Panc1 (cell line): ENCODE measurements at regions not wholly inside any gene's neighbourhood (a gene's known extent, or its start where the extent isn't known, plus 50 kb on each side); places are given as distances from the start of the nearest gene placed in this dataset.

Experiments
- ATAC-seq: fragments of 200-7000 bp; cut with Tn5 transposase; 2 replicates; pipeline ENCODE4 v1.9.1; 2020; ENCODE audit warnings: mild to moderate bottlenecking, moderate library complexity
- BruUV-seq: library from RNA; stranded (reverse); fragments of 400-500 nt; replicated peaks from 2 replicates; lab custom pipeline; 2021; lab: Mats Ljungman, UMichigan
- CTCF ChIA-PET: fragments of 300-600 bp; sonication (Branson Sonifier 250); formaldehyde crosslinking; loops from one replicate; lab custom pipeline; 2022; ENCODE audit warnings: antibody characterized with exemption; lab: Charles Lee
- POLR2A ChIA-PET: fragments of 300-600 bp; sonication (Branson Sonifier 250); formaldehyde crosslinking; loops from one replicate; lab custom pipeline; 2022; ENCODE audit warnings: antibody characterized with exemption; lab: Charles Lee
- DNase-seq: peaks from one replicate; pipeline ENCODE4 v3.0.0-alpha.2; 2010; ENCODE audit warnings: low read depth, low spot score
- H3K27ac ChIP-seq: 2 replicates; pipeline ENCODE4 v1.5.1; 2011; ENCODE audit warnings: mild to moderate bottlenecking, low read length, inconsistent platforms
- H3K27me3 ChIP-seq: fragments of 200-500 bp; sonication (Bioruptor generic); 2 replicates; pipeline ENCODE4 v1.6.0; 2014; ENCODE audit warnings: low read length, inconsistent platforms; ENCODE audit not compliant: control insufficient read depth, insufficient read depth
- H3K36me3 ChIP-seq: fragments of 200-500 bp; sonication (Bioruptor generic); 2 replicates; pipeline ENCODE4 v1.5.1; 2014; ENCODE audit warnings: inconsistent platforms, mild to moderate bottlenecking, low read length, moderate library complexity; ENCODE audit not compliant: control insufficient read depth, insufficient read depth
- H3K4me1 ChIP-seq: 2 replicates; pipeline ENCODE4 v1.5.1; 2011; ENCODE audit warnings: inconsistent platforms, mild to moderate bottlenecking, low read length, moderate library complexity; ENCODE audit not compliant: control insufficient read depth, insufficient read depth
- H3K4me3 ChIP-seq, 2 experiments: 2 replicates each; pipeline ENCODE4 v1.5.1; 2011 to 2012; ENCODE audit warnings: low read depth in 2 of 2, low read length in 2 of 2, mild to moderate bottlenecking in 2 of 2, inconsistent platforms in 1 of 2, moderate library complexity in 1 of 2
- H3K9me3 ChIP-seq: fragments of 200-500 bp; sonication (Bioruptor generic); 2 replicates; pipeline ENCODE4 v1.5.1; 2014; ENCODE audit warnings: low read depth, mild to moderate bottlenecking, inconsistent platforms, low read length, moderate library complexity; ENCODE audit not compliant: control insufficient read depth, insufficient read depth
- POLR2AphosphoS5 ChIP-seq: IDR thresholded peaks from 2 replicates; pipeline ENCODE4 v1.6.1; 2012; ENCODE audit warnings: mild to moderate bottlenecking, low read depth, low read length, moderate library complexity
- SIN3A ChIP-seq: IDR thresholded peaks from 2 replicates; pipeline ENCODE4 v1.6.1; 2012; ENCODE audit warnings: low read depth, mild to moderate bottlenecking, low read length, moderate library complexity, borderline replicate concordance; ENCODE audit not compliant: insufficient read depth
- TCF7L2 ChIP-seq: IDR thresholded peaks from 2 replicates; pipeline ENCODE4 v1.6.1; 2011; ENCODE audit warnings: mild to moderate bottlenecking, low read depth, low read length, inconsistent platforms
- in situ Hi-C: cut with HindIII; loops from 2 replicates; pipeline ENCODE4 v1.10.0; 2016; ENCODE audit warnings: low sequenced_read_pairs, low pct_unique_long_range_greater_than_20kb
- intact Hi-C: fragments of 100-400 bp; cut with micrococcal nuclease; formaldehyde crosslinking; loops from one replicate; pipeline ENCODE4 v1.10.0; 2022; ENCODE audit not compliant: unreplicated experiment
- TF ChIP-seq, protein P1 (sequence below), 2 experiments: IDR thresholded peaks; 2 replicates each; pipeline ENCODE4 v1.6.1; 2011 to 2012; ENCODE audit warnings: low read depth in 2 of 2, control low read depth in 1 of 2, low read length in 1 of 2, mild to moderate bottlenecking in 1 of 2, moderate library complexity in 1 of 2; ENCODE audit not compliant: insufficient read depth in 1 of 2
- TF ChIP-seq, protein P2 (sequence below): fragments of 450-650 bp; IDR thresholded peaks from 2 replicates; pipeline ENCODE4 v1.5.1; 2017; ENCODE audit warnings: mild to moderate bottlenecking

DNA sequence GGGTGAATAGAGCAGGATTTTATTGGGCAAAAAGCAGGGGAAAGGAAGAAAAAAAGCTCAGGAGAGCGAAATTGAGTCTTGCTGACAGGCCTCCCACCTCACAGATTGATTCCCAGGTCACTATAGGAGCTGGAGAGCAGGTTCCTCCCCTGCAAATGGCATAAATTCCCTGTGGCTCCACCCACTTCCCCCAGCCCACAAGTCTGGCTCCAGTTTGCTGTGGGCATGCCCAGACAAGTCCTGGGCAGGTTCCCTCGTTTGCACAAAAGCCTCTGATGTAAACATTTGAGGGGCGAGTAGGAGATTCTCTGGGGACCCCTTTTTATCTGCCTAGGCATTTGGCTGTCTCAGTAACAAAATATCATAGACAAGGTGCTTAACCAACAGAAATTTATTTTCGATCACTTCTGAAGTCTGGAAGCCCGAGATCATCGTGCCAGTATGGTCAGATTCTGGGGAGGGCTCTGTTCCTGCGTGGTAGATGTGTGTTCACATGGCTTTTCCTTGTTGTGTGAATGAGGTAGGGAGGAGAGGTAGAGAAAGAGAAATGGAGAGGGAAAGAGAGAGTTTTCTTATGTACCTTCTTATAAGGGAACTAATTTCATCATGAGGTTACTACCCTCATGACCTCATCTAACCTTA, 614.5 kb downstream of the MAT2B start:
- DNase-seq = no peak
- Histone ChIP-seq H3K27ac (no peak overlapping the region), H3K36me3 (no peaks in the 10 kb centered on the region), H3K4me1 (no peaks in the 10 kb centered on the region), H3K4me3 (no peak overlapping the region), H3K9me3 (no peaks in the 10 kb centered on the region), H3K27me3 (no peaks in the 10 kb centered on the region)
- ChIA-PET CTCF (no interaction called here), POLR2A (no interaction called here)
- ATAC-seq = no peak
- TF ChIP-seq, protein P1, sequence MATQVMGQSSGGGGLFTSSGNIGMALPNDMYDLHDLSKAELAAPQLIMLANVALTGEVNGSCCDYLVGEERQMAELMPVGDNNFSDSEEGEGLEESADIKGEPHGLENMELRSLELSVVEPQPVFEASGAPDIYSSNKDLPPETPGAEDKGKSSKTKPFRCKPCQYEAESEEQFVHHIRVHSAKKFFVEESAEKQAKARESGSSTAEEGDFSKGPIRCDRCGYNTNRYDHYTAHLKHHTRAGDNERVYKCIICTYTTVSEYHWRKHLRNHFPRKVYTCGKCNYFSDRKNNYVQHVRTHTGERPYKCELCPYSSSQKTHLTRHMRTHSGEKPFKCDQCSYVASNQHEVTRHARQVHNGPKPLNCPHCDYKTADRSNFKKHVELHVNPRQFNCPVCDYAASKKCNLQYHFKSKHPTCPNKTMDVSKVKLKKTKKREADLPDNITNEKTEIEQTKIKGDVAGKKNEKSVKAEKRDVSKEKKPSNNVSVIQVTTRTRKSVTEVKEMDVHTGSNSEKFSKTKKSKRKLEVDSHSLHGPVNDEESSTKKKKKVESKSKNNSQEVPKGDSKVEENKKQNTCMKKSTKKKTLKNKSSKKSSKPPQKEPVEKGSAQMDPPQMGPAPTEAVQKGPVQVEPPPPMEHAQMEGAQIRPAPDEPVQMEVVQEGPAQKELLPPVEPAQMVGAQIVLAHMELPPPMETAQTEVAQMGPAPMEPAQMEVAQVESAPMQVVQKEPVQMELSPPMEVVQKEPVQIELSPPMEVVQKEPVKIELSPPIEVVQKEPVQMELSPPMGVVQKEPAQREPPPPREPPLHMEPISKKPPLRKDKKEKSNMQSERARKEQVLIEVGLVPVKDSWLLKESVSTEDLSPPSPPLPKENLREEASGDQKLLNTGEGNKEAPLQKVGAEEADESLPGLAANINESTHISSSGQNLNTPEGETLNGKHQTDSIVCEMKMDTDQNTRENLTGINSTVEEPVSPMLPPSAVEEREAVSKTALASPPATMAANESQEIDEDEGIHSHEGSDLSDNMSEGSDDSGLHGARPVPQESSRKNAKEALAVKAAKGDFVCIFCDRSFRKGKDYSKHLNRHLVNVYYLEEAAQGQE (IDR thresholded peaks at IDR 0.05; ENCODE audit: insufficient read depth in 1 of 2, low read depth in 2 of 2, low read length in 1 of 2) = no peak
- no peak for TF ChIP-seq POLR2AphosphoS5
- TF ChIP-seq SIN3A = no peak
- TF ChIP-seq, protein P2, sequence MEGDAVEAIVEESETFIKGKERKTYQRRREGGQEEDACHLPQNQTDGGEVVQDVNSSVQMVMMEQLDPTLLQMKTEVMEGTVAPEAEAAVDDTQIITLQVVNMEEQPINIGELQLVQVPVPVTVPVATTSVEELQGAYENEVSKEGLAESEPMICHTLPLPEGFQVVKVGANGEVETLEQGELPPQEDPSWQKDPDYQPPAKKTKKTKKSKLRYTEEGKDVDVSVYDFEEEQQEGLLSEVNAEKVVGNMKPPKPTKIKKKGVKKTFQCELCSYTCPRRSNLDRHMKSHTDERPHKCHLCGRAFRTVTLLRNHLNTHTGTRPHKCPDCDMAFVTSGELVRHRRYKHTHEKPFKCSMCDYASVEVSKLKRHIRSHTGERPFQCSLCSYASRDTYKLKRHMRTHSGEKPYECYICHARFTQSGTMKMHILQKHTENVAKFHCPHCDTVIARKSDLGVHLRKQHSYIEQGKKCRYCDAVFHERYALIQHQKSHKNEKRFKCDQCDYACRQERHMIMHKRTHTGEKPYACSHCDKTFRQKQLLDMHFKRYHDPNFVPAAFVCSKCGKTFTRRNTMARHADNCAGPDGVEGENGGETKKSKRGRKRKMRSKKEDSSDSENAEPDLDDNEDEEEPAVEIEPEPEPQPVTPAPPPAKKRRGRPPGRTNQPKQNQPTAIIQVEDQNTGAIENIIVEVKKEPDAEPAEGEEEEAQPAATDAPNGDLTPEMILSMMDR = no peak
- TF ChIP-seq TCF7L2 = no peak
- no TSS peak for BruUV-seq
- in situ Hi-C loops (no loop called here), intact Hi-C loops (no loop called here)

DNA sequence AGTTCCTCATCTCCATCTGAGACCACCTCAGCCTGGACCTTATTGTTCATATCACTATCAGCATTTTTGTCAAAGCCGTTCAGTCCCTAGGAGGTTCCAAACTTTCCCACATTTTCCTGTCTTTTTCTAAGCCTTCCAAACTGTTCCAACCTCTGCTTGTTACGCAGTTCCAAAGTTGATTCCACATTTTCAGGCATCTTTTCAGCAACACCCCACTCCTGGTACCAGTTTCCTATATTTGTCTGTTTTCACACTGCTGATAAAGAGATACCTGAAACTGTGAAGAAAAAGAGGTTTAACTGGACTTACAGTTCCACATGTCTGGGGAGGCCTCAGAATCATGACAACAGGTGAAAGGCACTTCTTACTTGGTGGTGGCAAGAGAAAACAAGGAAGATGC, 622.1 kb downstream of the MAT2B start:
- no peak for ATAC-seq
- Histone ChIP-seq H3K4me1 (no peaks in the 10 kb centered on the region), H3K36me3 (no peaks in the 10 kb centered on the region), H3K27ac (no peak overlapping the region), H3K4me3 (no peak overlapping the region), H3K9me3 (no peaks in the 10 kb centered on the region), H3K27me3 (no peaks in the 10 kb centered on the region)
- TF ChIP-seq SIN3A (no peak), TCF7L2 (no peak)
- in situ Hi-C loops (no loop called here), intact Hi-C loops (no loop called here)
- CTCF ChIA-PET = no interaction called here
- no TSS peak for BruUV-seq
- POLR2A ChIA-PET = no interaction called here
- DNase-seq = no peak

DNA sequence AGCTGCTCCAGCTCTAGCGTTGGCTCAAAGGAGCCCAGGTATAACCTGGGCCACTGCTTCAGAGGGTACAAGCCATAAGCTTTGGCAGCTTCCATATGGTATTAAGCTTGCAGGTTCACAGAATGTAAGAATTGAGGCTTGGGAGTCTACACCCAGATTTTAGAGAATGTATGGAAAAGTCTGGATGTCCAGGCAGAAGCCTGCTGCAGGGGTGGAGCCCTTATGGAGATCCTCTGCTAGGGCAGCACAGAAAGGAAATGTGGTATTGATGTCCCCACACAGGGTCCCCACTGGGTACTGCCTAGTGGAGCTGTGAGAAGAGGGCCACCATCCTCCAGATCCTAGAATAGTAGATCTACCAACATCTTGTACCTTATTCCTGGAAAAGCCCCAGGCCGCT, 626.9 kb downstream of the MAT2B start:
- CTCF ChIA-PET = no interaction called here
- Histone ChIP-seq H3K27me3 (no peaks in the 10 kb centered on the region), H3K4me3 (no peak overlapping the region), H3K4me1 (no peaks in the 10 kb centered on the region), H3K36me3 (no peaks in the 10 kb centered on the region), H3K27ac (no peak overlapping the region), H3K9me3 (peaks cover 3% of the 10 kb centered on the region; the same call in 1 of the 2 replicates)
- DNase-seq (no peak), ATAC-seq (no peak)
- POLR2A ChIA-PET = no interaction called here
- intact Hi-C loops (no loop called here), in situ Hi-C loops (no loop called here)
- no TSS peak for BruUV-seq
- TF ChIP-seq, protein P1 (IDR thresholded peaks at IDR 0.05; ENCODE audit: insufficient read depth in 1 of 2, low read depth in 2 of 2, low read length in 1 of 2) = no peak
- TF ChIP-seq POLR2AphosphoS5 (no peak), TCF7L2 (no peak), SIN3A (no peak)
- TF ChIP-seq, protein P2 = no peak
